NCI-H187 (cell line): ENCODE measurements at regions not wholly inside any gene's neighbourhood (a gene's known extent, or its start where the extent isn't known, plus 50 kb on each side); places are given as distances from the start of the nearest gene placed in this dataset.
"Not testable (repeated sequence)": the region's sequence is repeated elsewhere in the genome, so short reads cannot be mapped to it uniquely, and the experiment has no call there.

ENCODE experiments used
- DNase-seq, 2 experiments: peaks; one replicate each; lab custom pipeline; 2025; lab: John Stamatoyannopoulos, UW

- DNase-seq = no peak
These were observed 226.0 kb upstream of the PTGER4 start for GRCh38 chr5:40453689-40454088.

GRCh38 chr5:40452874-40453624 lies 226.7 kb upstream of the PTGER4 start:
- no peak for DNase-seq

GRCh38 chr5:40447438-40447837 lies 232.3 kb upstream of the PTGER4 start:
- no peak for DNase-seq

- DNase-seq = no peak
These were observed 232.8 kb upstream of the PTGER4 start for GRCh38 chr5:40446910-40447309.

- DNase-seq = no peak
These were observed 237.4 kb upstream of the PTGER4 start for GRCh38 chr5:40442346-40442745.

- no peak for DNase-seq
These were observed 238.0 kb upstream of the PTGER4 start for GRCh38 chr5:40441733-40442132.

GRCh38 chr5:40440746-40441145 lies 239.0 kb upstream of the PTGER4 start:
- no peak for DNase-seq

- not testable (repeated sequence) for DNase-seq
These were observed 240.6 kb upstream of the PTGER4 start for GRCh38 chr5:40439103-40439502.

GRCh38 chr5:40438646-40439045 lies 241.1 kb upstream of the PTGER4 start:
- not testable (repeated sequence) for DNase-seq

- DNase-seq = no peak
These were observed 242.3 kb upstream of the PTGER4 start for GRCh38 chr5:40437452-40437861.

- DNase-seq = no peak
These were observed 243.0 kb upstream of the PTGER4 start for GRCh38 chr5:40436535-40437237.

GRCh38 chr5:40435706-40436105 lies 244.0 kb upstream of the PTGER4 start:
- DNase-seq = not testable (repeated sequence)

- DNase-seq = no peak
These were observed 246.9 kb upstream of the PTGER4 start for GRCh38 chr5:40432836-40433235.

- DNase-seq = no peak
These were observed 248.0 kb upstream of the PTGER4 start for GRCh38 chr5:40431734-40432133.

GRCh38 chr5:40430101-40430710 lies 249.5 kb upstream of the PTGER4 start:
- no peak for DNase-seq

- no peak for DNase-seq
These were observed 250.2 kb upstream of the PTGER4 start for GRCh38 chr5:40429258-40430100.

GRCh38 chr5:40428815-40429214 lies 250.9 kb upstream of the PTGER4 start:
- DNase-seq = no peak

GRCh38 chr5:40428126-40428525 lies 251.6 kb upstream of the PTGER4 start:
- no peak for DNase-seq

GRCh38 chr5:40417046-40417810 lies 262.5 kb upstream of the PTGER4 start:
- DNase-seq = not testable (repeated sequence)

- DNase-seq = no peak
These were observed 263.1 kb upstream of the PTGER4 start for GRCh38 chr5:40416588-40416987.

GRCh38 chr5:40416098-40416497 lies 263.6 kb upstream of the PTGER4 start:
- DNase-seq = no peak
